ENCODE measurements at regions not wholly inside any gene's neighbourhood (a gene's known extent, or its start where the extent isn't known, plus 50 kb on each side); places are given as distances from the start of the nearest gene placed in this dataset.

GRCh38 chr2:19104503-19104902 is 253.9 kb downstream of the OSR1 start:
- TF ChIP-seq, protein P1, sequence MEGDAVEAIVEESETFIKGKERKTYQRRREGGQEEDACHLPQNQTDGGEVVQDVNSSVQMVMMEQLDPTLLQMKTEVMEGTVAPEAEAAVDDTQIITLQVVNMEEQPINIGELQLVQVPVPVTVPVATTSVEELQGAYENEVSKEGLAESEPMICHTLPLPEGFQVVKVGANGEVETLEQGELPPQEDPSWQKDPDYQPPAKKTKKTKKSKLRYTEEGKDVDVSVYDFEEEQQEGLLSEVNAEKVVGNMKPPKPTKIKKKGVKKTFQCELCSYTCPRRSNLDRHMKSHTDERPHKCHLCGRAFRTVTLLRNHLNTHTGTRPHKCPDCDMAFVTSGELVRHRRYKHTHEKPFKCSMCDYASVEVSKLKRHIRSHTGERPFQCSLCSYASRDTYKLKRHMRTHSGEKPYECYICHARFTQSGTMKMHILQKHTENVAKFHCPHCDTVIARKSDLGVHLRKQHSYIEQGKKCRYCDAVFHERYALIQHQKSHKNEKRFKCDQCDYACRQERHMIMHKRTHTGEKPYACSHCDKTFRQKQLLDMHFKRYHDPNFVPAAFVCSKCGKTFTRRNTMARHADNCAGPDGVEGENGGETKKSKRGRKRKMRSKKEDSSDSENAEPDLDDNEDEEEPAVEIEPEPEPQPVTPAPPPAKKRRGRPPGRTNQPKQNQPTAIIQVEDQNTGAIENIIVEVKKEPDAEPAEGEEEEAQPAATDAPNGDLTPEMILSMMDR (IDR thresholded peaks at IDR 0.05; ENCODE audit: insufficient read depth, low read depth, low read length), result no peak

DNA sequence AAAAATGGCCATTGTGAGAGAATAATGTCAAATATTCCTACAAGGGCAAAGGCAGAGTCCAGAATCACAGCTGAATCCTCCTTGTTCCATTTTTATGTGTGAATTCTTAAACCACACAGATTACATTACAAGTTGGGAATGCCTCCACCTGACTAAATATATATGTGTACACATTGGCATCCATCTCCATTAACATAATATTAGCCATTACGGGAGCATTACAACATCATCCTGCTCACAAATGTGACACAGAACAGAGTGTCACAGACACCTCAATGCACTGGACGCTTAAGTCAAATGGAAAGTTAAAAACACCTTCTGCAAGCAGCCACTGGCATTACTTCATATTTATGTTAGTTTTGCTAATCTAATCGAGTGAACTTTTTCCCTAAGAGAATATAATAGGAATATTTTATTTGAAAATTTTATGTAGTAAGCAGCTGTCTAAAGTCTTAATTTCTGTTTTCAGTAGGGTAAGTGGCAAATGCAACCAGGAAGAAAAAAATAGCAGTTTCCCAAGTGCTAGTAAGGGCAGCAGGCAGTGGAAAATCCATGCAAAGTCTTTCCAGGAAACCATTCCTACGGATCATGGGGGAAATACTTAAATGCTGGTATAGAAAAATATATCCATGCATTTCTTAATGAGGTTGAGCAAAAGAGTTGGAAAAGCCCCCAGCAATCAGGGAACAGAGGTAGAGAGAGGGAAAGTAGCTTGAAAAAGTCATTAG is 255.6 kb downstream of the OSR1 start:
- DNase-seq (ENCODE audit: low read depth), result no peak
- Histone ChIP-seq H3K36me3 (ENCODE audit: control insufficient read depth, insufficient read depth, low read length) (no peaks in the 10 kb centered on the region), H3K27me3 (ENCODE audit: control insufficient read depth, insufficient read depth, low read length) (no peaks in the 10 kb centered on the region), H3K4me3 (ENCODE audit: low read depth, low read length) (no peak overlapping the region)
- ChIA-PET POLR2A (no interaction called here), CTCF (no interaction called here)
- TF ChIP-seq, protein P1 (IDR thresholded peaks at IDR 0.05; ENCODE audit: insufficient read depth, low read depth, low read length), result no peak

More at GRCh38 chr2:19104503-19104902, 253.9 kb downstream of the OSR1 start:
- POLR2A ChIA-PET, result no interaction called here
- DNase-seq (ENCODE audit: low read depth), result no peak
- CTCF ChIA-PET, result no interaction called here
- Histone ChIP-seq H3K27me3 (ENCODE audit: control insufficient read depth, insufficient read depth, low read length) (no peaks in the 10 kb centered on the region), H3K36me3 (ENCODE audit: control insufficient read depth, insufficient read depth, low read length) (no peaks in the 10 kb centered on the region), H3K4me3 (ENCODE audit: low read depth, low read length) (no peak overlapping the region)

DNA sequence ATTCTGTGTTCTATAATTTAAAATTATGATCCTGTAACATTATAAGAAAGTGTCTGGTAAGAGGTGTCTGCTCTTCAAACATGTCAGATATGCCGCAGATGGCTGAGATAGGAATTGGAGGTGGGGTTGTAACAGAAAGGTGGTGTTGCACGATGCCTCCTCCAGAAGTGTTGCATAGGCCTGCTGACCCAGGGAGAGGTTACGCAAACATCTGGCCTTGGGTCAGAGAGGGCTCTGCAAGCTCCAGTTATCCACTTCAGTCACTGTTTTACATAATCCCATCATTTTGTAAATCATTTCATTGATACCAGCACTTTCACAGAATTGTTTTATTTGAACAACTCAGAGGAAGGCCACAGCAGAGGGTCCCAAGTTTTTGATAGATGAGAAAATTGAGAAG is 256.5 kb downstream of the OSR1 start:
- ChIA-PET POLR2A (no interaction called here), CTCF (no interaction called here)
- no peak for DNase-seq (ENCODE audit: low read depth)
- Histone ChIP-seq H3K4me3 (ENCODE audit: low read depth, low read length) (no peak overlapping the region), H3K36me3 (ENCODE audit: control insufficient read depth, insufficient read depth, low read length) (no peaks in the 10 kb centered on the region), H3K27me3 (ENCODE audit: control insufficient read depth, insufficient read depth, low read length) (no peaks in the 10 kb centered on the region)
- TF ChIP-seq, protein P1 (IDR thresholded peaks at IDR 0.05; ENCODE audit: insufficient read depth, low read depth, low read length), result no peak

GRCh38 chr2:19100570-19100969 is 257.9 kb downstream of the OSR1 start:
- CTCF ChIA-PET, result interaction anchor here (1.3 kb wide), 1 partner anchor 11 kb away, joined by 4 read pairs; no protein-coding TSS in a partner anchor
- no peak for DNase-seq (ENCODE audit: low read depth)
- Histone ChIP-seq H3K27me3 (ENCODE audit: control insufficient read depth, insufficient read depth, low read length) (no peaks in the 10 kb centered on the region), H3K4me3 (ENCODE audit: low read depth, low read length) (no peak overlapping the region), H3K36me3 (ENCODE audit: control insufficient read depth, insufficient read depth, low read length) (no peaks in the 10 kb centered on the region)
- POLR2A ChIA-PET, result no interaction called here
- TF ChIP-seq, protein P1 (IDR thresholded peaks at IDR 0.05; ENCODE audit: insufficient read depth, low read depth, low read length), result no peak

GRCh38 chr2:19099181-19099580 is 259.2 kb downstream of the OSR1 start:
- ChIA-PET CTCF (no interaction called here), POLR2A (no interaction called here)
- no peaks in the 10 kb centered on the region for H3K27me3 ChIP-seq (ENCODE audit: control insufficient read depth, insufficient read depth, low read length)

More at GRCh38 chr2:19099181-19099580, 259.2 kb downstream of the OSR1 start:
- H3K36me3 ChIP-seq (ENCODE audit: control insufficient read depth, insufficient read depth, low read length), result no peaks in the 10 kb centered on the region
- no peak overlapping the region for H3K4me3 ChIP-seq (ENCODE audit: low read depth, low read length)
- TF ChIP-seq, protein P1 (IDR thresholded peaks at IDR 0.05; ENCODE audit: insufficient read depth, low read depth, low read length), result no peak
- no peak for DNase-seq (ENCODE audit: low read depth)

Measured in BJ (cell line).